Fibroblast of mammary gland (primary cell): ENCODE measurements at regions not wholly inside any gene's neighbourhood (a gene's known extent, or its start where the extent isn't known, plus 50 kb on each side); places are given as distances from the start of the nearest gene placed in this dataset.

Experiments
- DNase-seq: peaks from one replicate; pipeline ENCODE4 v3.0.0-alpha.2; 2010; ENCODE audit warnings: low read depth
- H3K4me3 ChIP-seq: 2 replicates; pipeline ENCODE4 v1.5.1; 2011; ENCODE audit warnings: low read depth, mild to moderate bottlenecking, low read length, moderate library complexity; ENCODE audit not compliant: control insufficient read depth
- TF ChIP-seq, protein P1 (sequence below): conservative IDR thresholded peaks from 2 replicates; pipeline ENCODE4 v1.5.1; 2011; ENCODE audit warnings: low read depth, low read length, inconsistent platforms; ENCODE audit not compliant: control insufficient read depth, insufficient read depth

DNA sequence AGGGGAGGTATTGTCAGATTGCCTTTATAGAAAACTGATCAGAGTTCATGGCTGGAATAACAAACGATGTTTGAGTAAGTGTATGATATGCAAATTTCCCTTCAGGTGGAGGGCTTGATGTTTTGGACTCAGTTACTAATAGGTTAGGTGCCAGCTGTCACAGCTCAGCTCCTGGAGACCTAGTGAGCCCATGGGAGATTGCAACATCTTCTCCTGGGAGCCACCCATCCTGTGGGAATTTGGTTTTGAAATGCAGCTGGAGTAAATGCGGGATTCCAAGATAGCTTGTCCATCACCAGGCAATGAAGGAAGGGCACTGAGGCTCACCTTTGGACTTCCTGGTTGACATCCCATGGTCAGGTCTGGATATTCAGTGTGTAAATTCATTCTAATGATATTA, 211.4 kb upstream of the NRIP1 start:
- TF ChIP-seq, protein P1, sequence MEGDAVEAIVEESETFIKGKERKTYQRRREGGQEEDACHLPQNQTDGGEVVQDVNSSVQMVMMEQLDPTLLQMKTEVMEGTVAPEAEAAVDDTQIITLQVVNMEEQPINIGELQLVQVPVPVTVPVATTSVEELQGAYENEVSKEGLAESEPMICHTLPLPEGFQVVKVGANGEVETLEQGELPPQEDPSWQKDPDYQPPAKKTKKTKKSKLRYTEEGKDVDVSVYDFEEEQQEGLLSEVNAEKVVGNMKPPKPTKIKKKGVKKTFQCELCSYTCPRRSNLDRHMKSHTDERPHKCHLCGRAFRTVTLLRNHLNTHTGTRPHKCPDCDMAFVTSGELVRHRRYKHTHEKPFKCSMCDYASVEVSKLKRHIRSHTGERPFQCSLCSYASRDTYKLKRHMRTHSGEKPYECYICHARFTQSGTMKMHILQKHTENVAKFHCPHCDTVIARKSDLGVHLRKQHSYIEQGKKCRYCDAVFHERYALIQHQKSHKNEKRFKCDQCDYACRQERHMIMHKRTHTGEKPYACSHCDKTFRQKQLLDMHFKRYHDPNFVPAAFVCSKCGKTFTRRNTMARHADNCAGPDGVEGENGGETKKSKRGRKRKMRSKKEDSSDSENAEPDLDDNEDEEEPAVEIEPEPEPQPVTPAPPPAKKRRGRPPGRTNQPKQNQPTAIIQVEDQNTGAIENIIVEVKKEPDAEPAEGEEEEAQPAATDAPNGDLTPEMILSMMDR = no peak
- H3K4me3 ChIP-seq = no peak overlapping the region
- no peak for DNase-seq

DNA sequence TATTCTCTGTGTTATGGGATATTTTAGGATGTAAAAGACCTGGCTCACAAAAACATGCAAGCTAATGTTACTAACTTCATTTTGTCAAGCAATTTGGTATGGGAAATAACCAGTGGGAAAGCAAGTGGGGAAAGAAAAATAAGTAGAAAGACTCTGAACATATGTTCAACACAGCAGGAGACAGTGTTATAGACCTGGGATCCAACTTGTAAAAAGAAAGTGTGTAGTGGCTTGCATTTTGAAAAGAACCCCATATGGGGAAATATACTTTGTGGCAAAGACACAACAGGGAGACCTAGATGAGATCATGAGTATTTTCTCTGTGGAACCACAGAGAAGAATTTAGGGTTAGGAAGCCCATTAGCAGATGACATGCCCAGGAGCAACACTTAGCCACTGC, 212.7 kb upstream of the NRIP1 start:
- no peak for DNase-seq
- no peak overlapping the region for H3K4me3 ChIP-seq
- TF ChIP-seq, protein P1 = no peak

- H3K4me3 ChIP-seq = no peak overlapping the region
- TF ChIP-seq, protein P1 = no peak
- DNase-seq = peak; percentile 62
Measured at GRCh38 chr21:15278279-15278678, 213.5 kb upstream of the NRIP1 start.

DNA sequence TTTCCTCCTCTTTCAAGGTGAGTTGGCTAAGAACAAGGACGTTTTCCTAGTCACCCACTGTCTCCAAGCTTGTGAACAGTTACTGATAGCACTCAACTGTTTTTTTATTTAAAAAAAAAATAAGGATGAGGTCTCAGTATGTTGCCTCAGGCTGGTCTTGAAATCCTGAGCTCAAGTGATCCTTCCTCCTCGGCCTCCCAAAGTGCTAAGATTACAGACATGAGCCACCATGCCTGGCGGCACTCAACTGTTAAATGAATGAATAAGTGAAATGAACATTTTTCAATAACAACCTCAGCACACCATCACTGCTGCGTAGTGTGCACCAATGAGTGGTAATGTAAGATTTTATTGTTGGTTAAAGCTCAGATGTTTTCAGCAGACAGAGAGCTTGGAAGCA, 214.1 kb upstream of the NRIP1 start:
- TF ChIP-seq, protein P1 = no peak
- H3K4me3 ChIP-seq = no peak overlapping the region
- no peak for DNase-seq

DNA sequence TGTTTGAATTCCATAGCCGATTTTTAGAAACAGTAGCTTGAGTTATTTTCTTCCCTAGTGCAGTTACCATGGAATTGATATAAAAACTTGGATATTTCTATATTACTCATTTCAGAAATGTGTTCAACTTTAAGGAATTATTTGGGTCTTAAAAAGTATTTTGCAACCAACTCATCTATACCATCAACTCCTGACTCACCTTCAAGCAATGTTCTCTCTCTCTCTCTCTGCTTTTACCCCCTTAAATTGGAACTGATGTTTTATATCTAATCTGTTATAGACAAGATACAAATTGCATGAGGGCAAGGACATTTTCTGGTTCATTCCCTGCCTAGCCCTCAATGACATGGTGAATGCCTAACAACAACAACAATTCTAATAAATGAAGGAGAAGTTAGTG, 214.7 kb upstream of the NRIP1 start:
- no peak overlapping the region for H3K4me3 ChIP-seq
- TF ChIP-seq, protein P1 = no peak
- peak; percentile 45 for DNase-seq

GRCh38 chr21:15281714-15282113, 216.9 kb upstream of the NRIP1 start:
- no peak for DNase-seq
- H3K4me3 ChIP-seq = no peak overlapping the region
- TF ChIP-seq, protein P1 = no peak

DNA sequence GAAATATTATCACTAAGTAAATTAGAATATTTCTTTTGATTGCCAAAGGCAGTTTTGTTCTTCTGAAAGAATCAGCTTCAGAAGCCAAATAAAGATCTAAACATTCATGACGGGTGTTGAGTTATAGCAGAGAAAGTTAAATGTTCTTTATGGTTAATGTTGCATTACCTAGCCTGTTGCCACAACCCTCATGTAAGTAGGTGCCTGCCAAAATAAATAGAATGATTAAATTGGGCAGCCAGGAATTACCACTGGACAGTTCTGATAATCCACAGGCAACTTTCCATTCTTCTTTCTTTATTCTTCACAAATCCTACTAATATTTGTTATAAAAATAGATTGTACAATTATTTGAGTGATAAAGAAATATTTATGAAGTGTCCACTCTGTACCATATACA, 217.9 kb upstream of the NRIP1 start:
- peak; percentile 23 for DNase-seq
- H3K4me3 ChIP-seq = no peak overlapping the region
- TF ChIP-seq, protein P1 = no peak
